Upper lobe of right lung (tissue), 1 donor: ENCODE measurements at regions not wholly inside any gene's neighbourhood (a gene's known extent, or its start where the extent isn't known, plus 50 kb on each side); places are given as distances from the start of the nearest gene placed in this dataset.
A peak's percentile ranks its signal among the peaks of the same experiment; 100 is the strongest.

Experiments used
- ATAC-seq: fragments of 200-7000 bp; cut with Tn5 transposase; one replicate; pipeline ENCODE4 v1.9.1; 2020; ENCODE audit warnings: mild to moderate bottlenecking, moderate library complexity
- DNase-seq: peaks from one replicate; pipeline ENCODE4 v3.0.0-alpha.2; 2020
- H3K27ac ChIP-seq: fragments of 200-600 bp; one replicate; pipeline ENCODE4 v1.8.0; 2022
- H3K27me3 ChIP-seq: fragments of 200-600 bp; one replicate; pipeline ENCODE4 v1.8.0; 2022; ENCODE audit warnings: mild to moderate bottlenecking
- H3K36me3 ChIP-seq: fragments of 200-600 bp; one replicate; pipeline ENCODE4 v1.8.0; 2022
- H3K4me1 ChIP-seq: fragments of 200-600 bp; one replicate; pipeline ENCODE4 v1.8.0; 2022
- H3K4me3 ChIP-seq: fragments of 200-600 bp; one replicate; pipeline ENCODE4 v1.8.0; 2022; ENCODE audit warnings: mild to moderate bottlenecking
- H3K9me3 ChIP-seq: fragments of 200-600 bp; one replicate; pipeline ENCODE4 v1.8.0; 2022
- CTCF ChIP-seq: fragments of 200-600 bp; IDR thresholded peaks from one replicate; pipeline ENCODE4 v1.8.0; 2022; ENCODE audit warnings: antibody characterized with exemption
- intact Hi-C: fragments of 100-400 bp; cut with DNase I; formaldehyde crosslinking; loops from one replicate; pipeline ENCODE4 v1.11.0; 2022
- donor health status: DM: no; HTN: yes; CAD: no; lungs with severe emphysema.

- TF ChIP-seq CTCF, result no peak
- H3K36me3 ChIP-seq, result no peaks in the 10 kb centered on the region
- ATAC-seq, result no peak
- no peak for DNase-seq
- no peak overlapping the region for H3K4me3 ChIP-seq
- H3K27ac ChIP-seq, result no peak overlapping the region
- H3K27me3 ChIP-seq, result no peaks in the 10 kb centered on the region
- H3K9me3 ChIP-seq, result no peaks in the 10 kb centered on the region
- no peaks in the 10 kb centered on the region for H3K4me1 ChIP-seq
- intact Hi-C loops, result no loop called here
Measured at GRCh38 chr1:165069829-165070228, 286.7 kb downstream of the LMX1A start.

GRCh38 chr1:165068741-165069140, 287.8 kb downstream of the LMX1A start:
- no peak overlapping the region for H3K27ac ChIP-seq
- TF ChIP-seq CTCF, result no peak
- ATAC-seq (no peak), DNase-seq (no peak)
- intact Hi-C loops, result no loop called here
- no peaks in the 10 kb centered on the region for H3K27me3 ChIP-seq
- H3K4me3 ChIP-seq, result no peak overlapping the region
- H3K4me1 ChIP-seq, result no peaks in the 10 kb centered on the region
- H3K9me3 ChIP-seq, result no peaks in the 10 kb centered on the region
- H3K36me3 ChIP-seq, result no peaks in the 10 kb centered on the region

GRCh38 chr1:165067829-165068228, 288.7 kb downstream of the LMX1A start:
- no peak overlapping the region for H3K27ac ChIP-seq
- DNase-seq (no peak), ATAC-seq (no peak)
- no peak overlapping the region for H3K4me3 ChIP-seq
- no peaks in the 10 kb centered on the region for H3K27me3 ChIP-seq
- no peaks in the 10 kb centered on the region for H3K36me3 ChIP-seq
- no peaks in the 10 kb centered on the region for H3K9me3 ChIP-seq
- intact Hi-C loops, result no loop called here
- no peaks in the 10 kb centered on the region for H3K4me1 ChIP-seq
- no peak for TF ChIP-seq CTCF

GRCh38 chr1:165063181-165063965, 293.1 kb downstream of the LMX1A start:
- H3K4me1 ChIP-seq, result no peaks in the 10 kb centered on the region
- no peak overlapping the region for H3K27ac ChIP-seq
- no peak for TF ChIP-seq CTCF
- H3K4me3 ChIP-seq, result no peak overlapping the region
- ATAC-seq (peak; percentile 59), DNase-seq (no peak)
- intact Hi-C loops, result no loop called here
- H3K27me3 ChIP-seq, result no peaks in the 10 kb centered on the region
- no peaks in the 10 kb centered on the region for H3K36me3 ChIP-seq
- H3K9me3 ChIP-seq, result no peaks in the 10 kb centered on the region

GRCh38 chr1:165062346-165062745, 294.2 kb downstream of the LMX1A start:
- ATAC-seq (no peak), DNase-seq (no peak)
- no peak overlapping the region for H3K27ac ChIP-seq
- no peak overlapping the region for H3K4me3 ChIP-seq
- no peaks in the 10 kb centered on the region for H3K36me3 ChIP-seq
- intact Hi-C loops, result no loop called here
- H3K9me3 ChIP-seq, result no peaks in the 10 kb centered on the region
- H3K4me1 ChIP-seq, result no peaks in the 10 kb centered on the region
- TF ChIP-seq CTCF, result no peak
- no peaks in the 10 kb centered on the region for H3K27me3 ChIP-seq
